PFSK-1 (cell line): ENCODE measurements at regions not wholly inside any gene's neighbourhood (a gene's known extent, or its start where the extent isn't known, plus 50 kb on each side); places are given as distances from the start of the nearest gene placed in this dataset.

ENCODE experiments used
- FOXP2 ChIP-seq: optimal IDR thresholded peaks from 2 replicates; pipeline ENCODE3; 2011; ENCODE audit warnings: borderline replicate concordance, control low read depth, inconsistent platforms; ENCODE audit not compliant: insufficient read depth; ENCODE audit errors: extremely low read length, extremely low read depth
- POLR2AphosphoS5 ChIP-seq: IDR thresholded peaks from 2 replicates; pipeline ENCODE4 v1.6.1; 2012; ENCODE audit warnings: low read depth, mild to moderate bottlenecking, control low read depth, low read length, moderate library complexity
- SIN3A ChIP-seq: IDR thresholded peaks from 2 replicates; pipeline ENCODE4 v1.6.1; 2012; ENCODE audit warnings: mild to moderate bottlenecking, low read length, moderate library complexity, borderline replicate concordance; ENCODE audit not compliant: insufficient read depth
- TAF1 ChIP-seq: IDR thresholded peaks from 2 replicates; pipeline ENCODE4 v1.6.1; 2012; ENCODE audit warnings: low read length, control low read depth, borderline replicate concordance; ENCODE audit not compliant: insufficient read depth
- TF ChIP-seq, protein P1 (sequence below), 2 experiments: IDR thresholded peaks; 2 replicates each; pipeline versions ENCODE4 v1.6.1 to v1.8.0; 2011 to 2012; ENCODE audit warnings: low read depth in 2 of 2, low read length in 2 of 2, control low read depth in 1 of 2, inconsistent platforms in 1 of 2, mild to moderate bottlenecking in 1 of 2, moderate library complexity in 1 of 2; ENCODE audit not compliant: insufficient read depth in 1 of 2

DNA sequence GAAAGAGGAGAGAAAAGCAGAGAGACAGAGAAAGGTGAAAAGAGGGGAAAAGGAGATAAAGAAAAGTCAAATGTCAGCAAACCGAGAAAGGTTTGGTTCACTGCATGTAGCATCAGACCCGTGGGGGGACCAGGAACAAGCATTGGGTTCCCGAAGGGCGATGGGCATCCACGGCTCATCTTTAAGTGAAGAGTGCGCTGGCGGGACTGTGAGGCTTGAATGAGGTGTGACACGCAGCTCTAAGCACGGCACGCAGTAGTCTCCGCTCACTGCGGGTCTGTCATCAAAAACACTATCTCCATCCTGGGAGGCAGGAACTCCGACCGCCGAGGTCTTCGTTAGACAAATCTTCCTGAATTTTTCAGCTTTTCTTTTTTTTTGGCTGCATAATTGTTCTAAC lies 173.4 kb upstream of the PFKP start:
- no peak for TF ChIP-seq SIN3A

DNA sequence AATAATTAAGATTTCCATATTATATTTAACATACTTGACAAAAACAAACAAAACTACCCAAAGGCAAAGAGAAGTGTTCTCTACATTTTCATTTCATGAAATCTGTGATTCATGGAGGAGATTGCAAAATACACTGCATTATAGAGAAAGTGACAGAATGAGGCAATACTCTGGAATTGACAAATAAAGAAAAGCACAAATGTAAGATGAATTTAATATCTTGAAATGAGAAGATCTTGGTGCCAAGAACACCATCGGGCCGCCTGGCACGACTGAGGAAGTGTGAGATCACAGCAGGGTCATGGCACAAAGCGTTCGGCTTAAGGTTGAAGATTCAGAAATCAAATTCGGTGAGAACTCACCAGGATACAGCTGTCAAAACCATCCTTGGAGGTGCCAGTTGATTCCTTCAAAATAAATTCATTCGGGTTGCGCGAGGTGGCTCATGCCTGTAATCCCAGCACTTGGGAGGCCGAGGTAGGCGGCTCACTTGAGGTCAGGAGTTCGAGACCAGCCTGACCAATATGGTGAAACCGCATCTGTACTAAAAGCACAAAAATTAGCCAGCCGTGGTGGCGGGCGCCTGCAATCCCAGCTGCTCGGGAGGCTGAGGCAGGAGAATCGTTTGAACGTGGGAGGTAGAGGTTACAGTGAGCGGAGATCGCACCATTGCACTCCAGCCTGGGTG lies 174.0 kb upstream of the PFKP start:
- TF ChIP-seq SIN3A (no peak), FOXP2 (no peak), TAF1 (no peak), POLR2AphosphoS5 (no peak)
- TF ChIP-seq, protein P1, sequence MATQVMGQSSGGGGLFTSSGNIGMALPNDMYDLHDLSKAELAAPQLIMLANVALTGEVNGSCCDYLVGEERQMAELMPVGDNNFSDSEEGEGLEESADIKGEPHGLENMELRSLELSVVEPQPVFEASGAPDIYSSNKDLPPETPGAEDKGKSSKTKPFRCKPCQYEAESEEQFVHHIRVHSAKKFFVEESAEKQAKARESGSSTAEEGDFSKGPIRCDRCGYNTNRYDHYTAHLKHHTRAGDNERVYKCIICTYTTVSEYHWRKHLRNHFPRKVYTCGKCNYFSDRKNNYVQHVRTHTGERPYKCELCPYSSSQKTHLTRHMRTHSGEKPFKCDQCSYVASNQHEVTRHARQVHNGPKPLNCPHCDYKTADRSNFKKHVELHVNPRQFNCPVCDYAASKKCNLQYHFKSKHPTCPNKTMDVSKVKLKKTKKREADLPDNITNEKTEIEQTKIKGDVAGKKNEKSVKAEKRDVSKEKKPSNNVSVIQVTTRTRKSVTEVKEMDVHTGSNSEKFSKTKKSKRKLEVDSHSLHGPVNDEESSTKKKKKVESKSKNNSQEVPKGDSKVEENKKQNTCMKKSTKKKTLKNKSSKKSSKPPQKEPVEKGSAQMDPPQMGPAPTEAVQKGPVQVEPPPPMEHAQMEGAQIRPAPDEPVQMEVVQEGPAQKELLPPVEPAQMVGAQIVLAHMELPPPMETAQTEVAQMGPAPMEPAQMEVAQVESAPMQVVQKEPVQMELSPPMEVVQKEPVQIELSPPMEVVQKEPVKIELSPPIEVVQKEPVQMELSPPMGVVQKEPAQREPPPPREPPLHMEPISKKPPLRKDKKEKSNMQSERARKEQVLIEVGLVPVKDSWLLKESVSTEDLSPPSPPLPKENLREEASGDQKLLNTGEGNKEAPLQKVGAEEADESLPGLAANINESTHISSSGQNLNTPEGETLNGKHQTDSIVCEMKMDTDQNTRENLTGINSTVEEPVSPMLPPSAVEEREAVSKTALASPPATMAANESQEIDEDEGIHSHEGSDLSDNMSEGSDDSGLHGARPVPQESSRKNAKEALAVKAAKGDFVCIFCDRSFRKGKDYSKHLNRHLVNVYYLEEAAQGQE (IDR thresholded peaks at IDR 0.05; ENCODE audit: insufficient read depth in 1 of 2, low read depth in 2 of 2, low read length in 2 of 2), result no peak

DNA sequence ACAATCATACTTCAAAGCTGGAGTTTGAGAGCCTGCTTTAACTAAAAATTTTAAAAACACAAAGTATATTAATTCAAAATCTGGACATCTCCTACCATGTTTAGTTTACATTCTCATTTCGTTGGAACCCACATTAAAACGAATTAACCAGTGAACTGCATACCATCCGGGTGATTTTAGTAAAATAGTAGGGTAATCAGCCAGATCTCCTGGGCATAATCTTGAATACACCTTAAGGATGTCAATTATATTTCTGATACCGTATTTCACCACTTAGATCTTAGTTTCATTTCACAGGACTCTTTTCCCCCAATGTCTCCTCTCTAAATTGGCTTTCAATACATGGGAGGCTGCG lies 175.6 kb upstream of the PFKP start:
- TF ChIP-seq FOXP2 (no peak), POLR2AphosphoS5 (no peak), SIN3A (no peak), TAF1 (no peak)
- TF ChIP-seq, protein P1 (IDR thresholded peaks at IDR 0.05; ENCODE audit: insufficient read depth in 1 of 2, low read depth in 2 of 2, low read length in 2 of 2), result no peak

DNA sequence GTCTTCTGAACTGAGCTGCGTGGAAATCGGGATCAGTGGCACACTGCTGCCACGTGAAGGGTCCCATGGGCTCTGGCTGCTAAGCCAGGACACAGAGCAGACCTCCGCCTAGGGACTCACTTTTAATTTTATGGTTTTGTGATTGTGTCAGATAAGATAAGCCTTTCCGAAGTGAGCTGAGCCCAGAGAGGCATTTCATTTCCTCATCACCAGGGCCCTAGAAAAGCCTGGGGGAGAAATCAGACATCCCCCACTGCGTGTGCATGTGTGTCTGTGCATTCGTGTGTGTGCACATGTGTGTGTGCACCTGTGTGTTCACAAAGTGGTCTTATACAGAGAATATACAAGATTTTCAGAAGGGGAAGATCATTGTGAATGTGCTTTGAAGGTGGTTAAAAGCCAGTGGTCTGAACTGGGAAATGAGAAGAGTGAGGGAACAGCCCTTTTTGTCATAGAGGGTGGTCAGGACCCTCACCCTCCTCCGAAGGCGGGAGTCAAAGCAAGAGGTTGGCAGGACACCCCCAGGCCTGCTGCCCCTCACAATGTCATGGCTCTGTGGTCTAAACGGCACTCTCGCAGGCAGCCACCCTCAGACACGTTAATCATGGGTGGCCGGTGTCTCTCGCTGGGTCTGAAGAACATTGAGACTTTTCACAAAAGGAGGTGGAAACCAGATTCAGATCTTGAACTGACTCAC lies 176.1 kb upstream of the PFKP start:
- TF ChIP-seq, protein P1 (IDR thresholded peaks at IDR 0.05; ENCODE audit: insufficient read depth in 1 of 2, low read depth in 2 of 2, low read length in 2 of 2), result no peak
- TF ChIP-seq POLR2AphosphoS5, result no peak
- no peak for TF ChIP-seq TAF1
- no peak for TF ChIP-seq FOXP2
- TF ChIP-seq SIN3A, result no peak

DNA sequence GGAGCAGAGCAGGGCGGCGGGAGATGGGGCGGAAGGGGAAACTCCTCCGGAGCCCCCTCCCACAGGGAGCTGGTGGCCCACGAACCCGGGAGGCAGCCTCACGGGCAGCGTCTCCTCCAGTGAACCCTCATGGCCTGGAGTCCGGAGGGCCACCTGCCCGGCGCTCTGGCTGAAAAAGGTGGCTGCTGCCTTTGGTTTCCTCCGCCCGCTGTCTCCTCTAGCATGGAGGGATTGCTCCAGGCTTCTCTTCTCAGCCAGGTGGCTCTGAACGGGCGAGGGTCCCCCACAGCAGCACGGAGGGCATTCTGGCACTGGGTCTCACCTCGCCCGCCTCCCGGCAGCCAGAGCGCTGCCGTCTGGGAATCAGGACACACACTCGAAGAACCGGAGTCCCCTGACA lies 177.3 kb upstream of the PFKP start:
- TF ChIP-seq TAF1 (no peak), SIN3A (no peak), POLR2AphosphoS5 (no peak)
- TF ChIP-seq, protein P1 (IDR thresholded peaks at IDR 0.05; ENCODE audit: insufficient read depth in 1 of 2, low read depth in 2 of 2, low read length in 2 of 2), result no peak
